SHP77 treated with DMSO at 0.1 percent for 48 hours (cell line): ENCODE measurements at regions not wholly inside any gene's neighbourhood (a gene's known extent, or its start where the extent isn't known, plus 50 kb on each side); places are given as distances from the start of the nearest gene placed in this dataset.
"Not testable (repeated sequence)": the region's sequence is repeated elsewhere in the genome, so short reads cannot be mapped to it uniquely, and the experiment has no call there.

Source experiments
- DNase-seq: peaks from one replicate; lab custom pipeline; 2025; lab: John Stamatoyannopoulos, UW

GRCh38 chr15:30688684-30689083 lies 62.8 kb downstream of the ARHGAP11B start:
- not testable (repeated sequence) for DNase-seq

- not testable (repeated sequence) for DNase-seq
These were observed 64.2 kb downstream of the ARHGAP11B start for GRCh38 chr15:30690153-30690552.

- DNase-seq = not testable (repeated sequence)
These were observed 69.9 kb downstream of the ARHGAP11B start for GRCh38 chr15:30695811-30696210.

- not testable (repeated sequence) for DNase-seq
These were observed 70.7 kb downstream of the ARHGAP11B start for GRCh38 chr15:30696439-30697314.

GRCh38 chr15:30697315-30697685 lies 71.4 kb downstream of the ARHGAP11B start:
- not testable (repeated sequence) for DNase-seq

- not testable (repeated sequence) for DNase-seq
These were observed 74.2 kb downstream of the ARHGAP11B start for GRCh38 chr15:30700006-30700597.

- DNase-seq = not testable (repeated sequence)
These were observed 82.2 kb downstream of the ARHGAP11B start for GRCh38 chr15:30707976-30708685.

- not testable (repeated sequence) for DNase-seq
These were observed 82.9 kb downstream of the ARHGAP11B start for GRCh38 chr15:30708809-30709208.

GRCh38 chr15:30718038-30718643 lies 92.2 kb downstream of the ARHGAP11B start:
- not testable (repeated sequence) for DNase-seq

- not testable (repeated sequence) for DNase-seq
These were observed 93.4 kb downstream of the ARHGAP11B start for GRCh38 chr15:30719363-30719762.

- not testable (repeated sequence) for DNase-seq
These were observed 94.9 kb downstream of the ARHGAP11B start for GRCh38 chr15:30720825-30721224.

- not testable (repeated sequence) for DNase-seq
These were observed 95.6 kb downstream of the ARHGAP11B start for GRCh38 chr15:30721529-30721928.

- not testable (repeated sequence) for DNase-seq
These were observed 97.7 kb downstream of the ARHGAP11B start for GRCh38 chr15:30723540-30724175.

GRCh38 chr15:30729880-30730590 lies 104.1 kb downstream of the ARHGAP11B start:
- DNase-seq = not testable (repeated sequence)

GRCh38 chr15:30730633-30731032 lies 104.7 kb downstream of the ARHGAP11B start:
- not testable (repeated sequence) for DNase-seq

- DNase-seq = not testable (repeated sequence)
These were observed 106.2 kb downstream of the ARHGAP11B start for GRCh38 chr15:30732100-30732499.

- DNase-seq = not testable (repeated sequence)
These were observed 110.1 kb downstream of the ARHGAP11B start for GRCh38 chr15:30735884-30736564.

GRCh38 chr15:30742796-30743195 lies 116.9 kb downstream of the ARHGAP11B start:
- DNase-seq = not testable (repeated sequence)

- not testable (repeated sequence) for DNase-seq
These were observed 123.1 kb downstream of the ARHGAP11B start for GRCh38 chr15:30749048-30749447.

- not testable (repeated sequence) for DNase-seq
These were observed 129.2 kb downstream of the ARHGAP11B start for GRCh38 chr15:30755036-30755687.
